Ovary (tissue), 3 donors: ENCODE measurements at regions not wholly inside any gene's neighbourhood (a gene's known extent, or its start where the extent isn't known, plus 50 kb on each side); places are given as distances from the start of the nearest gene placed in this dataset.

Experiments used
- CTCF ChIP-seq, 3 donors: fragments of 450-650 bp in 2 of 3; fragments of 200-600 bp in 1 of 3; IDR thresholded peaks; one replicate each; pipeline versions ENCODE4 v1.5.1 to v1.8.0; 2016 to 2022; ENCODE audit warnings: antibody characterized with exemption in 3 of 3, mild to moderate bottlenecking in 1 of 3
- EP300 ChIP-seq: sonication (generic); formaldehyde crosslinking; IDR thresholded peaks from one replicate; pipeline ENCODE4 v1.6.1; 2017; ENCODE audit warnings: antibody characterized with exemption
- POLR2A ChIP-seq: fragments of 450-650 bp; IDR thresholded peaks from one replicate; pipeline ENCODE4 v1.6.1; 2017; ENCODE audit warnings: antibody characterized with exemption, mild to moderate bottlenecking, moderate library complexity
- donor health status: DM: no; HTN: no; CAD: no.

GRCh38 chr12:126591533-126591932 lies 1526.3 kb downstream of the AACS start:
- TF ChIP-seq CTCF (IDR thresholded peaks at IDR 0.05) (no peak), POLR2A (no peak), EP300 (no peak)
